HG03039 (cell line): ENCODE measurements at regions not wholly inside any gene's neighbourhood (a gene's known extent, or its start where the extent isn't known, plus 50 kb on each side); places are given as distances from the start of the nearest gene placed in this dataset.
"Not testable (repeated sequence)": the region's sequence is repeated elsewhere in the genome, so short reads cannot be mapped to it uniquely, and the experiment has no call there.

Experiments
- ATAC-seq: cut with Tn5 transposase; IDR thresholded peaks from one replicate; pipeline ENCODE4 v1.9.1; 2021; ENCODE audit warnings: mild to moderate bottlenecking, moderate library complexity; ENCODE audit not compliant: unreplicated experiment

DNA sequence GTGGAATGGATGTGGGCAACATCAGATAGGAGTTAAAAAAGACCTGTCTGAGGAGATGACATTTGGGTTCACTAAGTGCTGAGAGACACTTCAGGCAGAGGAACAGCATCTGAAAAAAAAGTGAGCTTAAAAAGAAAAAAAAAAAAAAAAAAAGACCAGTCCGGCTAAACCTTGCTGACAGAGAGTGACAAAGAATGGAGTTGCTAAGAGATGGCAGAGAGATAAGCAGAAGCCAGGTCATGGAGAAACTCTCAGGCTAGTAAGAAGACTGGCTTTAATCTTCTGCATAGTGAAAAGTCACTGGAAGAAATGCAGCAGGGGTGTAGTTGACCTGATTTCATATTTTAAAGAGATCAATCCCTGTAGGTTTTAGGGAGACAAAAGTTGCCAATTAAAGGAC lies 711.1 kb upstream of the SEMA3D start:
- no peak for ATAC-seq

DNA sequence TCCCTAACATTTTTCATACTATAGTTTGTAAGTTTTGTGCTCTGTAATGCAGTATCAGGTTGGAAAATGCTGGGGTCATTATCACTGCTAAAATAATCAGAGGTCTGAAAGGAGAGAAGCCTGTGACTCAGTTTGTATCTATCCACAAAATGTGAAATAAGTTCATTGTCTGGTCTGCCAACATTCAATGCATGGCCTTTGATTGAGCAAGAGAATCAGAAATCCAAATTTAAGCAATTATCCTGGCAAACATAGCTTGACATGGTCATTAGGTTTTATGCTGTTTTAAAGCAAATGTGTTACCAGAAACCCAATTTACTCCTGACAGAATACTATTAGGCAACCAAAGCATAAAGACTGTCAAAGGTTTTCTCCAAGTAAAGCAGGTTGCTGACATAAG lies 709.7 kb upstream of the SEMA3D start:
- no peak for ATAC-seq

DNA sequence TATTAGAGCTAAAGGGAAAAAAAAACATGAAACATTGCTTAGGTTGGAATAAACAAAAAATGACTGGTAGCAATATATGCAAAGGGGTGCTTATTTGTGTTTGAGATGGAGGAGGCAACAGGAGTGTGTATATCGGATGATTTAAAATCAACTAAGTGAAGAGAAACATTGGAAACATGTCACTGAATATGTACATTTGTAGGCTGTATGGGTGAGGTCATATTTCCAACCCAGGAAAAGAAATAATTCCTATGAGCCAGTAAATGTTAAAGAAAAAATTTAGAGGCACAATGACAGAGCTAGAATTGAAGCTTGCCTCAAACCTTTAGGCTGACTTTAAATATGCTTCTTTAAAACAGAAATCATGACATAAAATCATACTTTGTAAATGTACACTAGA lies 709.0 kb upstream of the SEMA3D start:
- no peak for ATAC-seq

DNA sequence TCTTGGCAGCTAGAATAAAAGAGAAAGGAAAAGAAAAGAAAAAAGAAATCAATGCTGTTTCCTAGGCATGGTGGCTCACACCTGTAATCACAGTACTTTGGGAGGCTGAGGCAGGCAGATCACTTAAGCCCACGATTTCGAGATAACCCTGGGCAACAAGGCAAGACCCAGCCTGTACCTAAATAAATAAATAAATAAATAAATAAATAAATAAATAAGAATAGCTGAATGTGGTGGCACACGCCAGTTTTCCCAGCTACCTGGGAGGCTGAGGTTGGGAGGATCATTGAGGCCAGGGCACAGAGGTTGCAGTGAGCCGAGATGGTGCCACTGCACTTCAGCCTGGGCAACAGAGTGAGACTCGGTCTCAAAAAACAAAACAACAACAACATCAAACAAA lies 705.0 kb upstream of the SEMA3D start:
- ATAC-seq = not testable (repeated sequence)

DNA sequence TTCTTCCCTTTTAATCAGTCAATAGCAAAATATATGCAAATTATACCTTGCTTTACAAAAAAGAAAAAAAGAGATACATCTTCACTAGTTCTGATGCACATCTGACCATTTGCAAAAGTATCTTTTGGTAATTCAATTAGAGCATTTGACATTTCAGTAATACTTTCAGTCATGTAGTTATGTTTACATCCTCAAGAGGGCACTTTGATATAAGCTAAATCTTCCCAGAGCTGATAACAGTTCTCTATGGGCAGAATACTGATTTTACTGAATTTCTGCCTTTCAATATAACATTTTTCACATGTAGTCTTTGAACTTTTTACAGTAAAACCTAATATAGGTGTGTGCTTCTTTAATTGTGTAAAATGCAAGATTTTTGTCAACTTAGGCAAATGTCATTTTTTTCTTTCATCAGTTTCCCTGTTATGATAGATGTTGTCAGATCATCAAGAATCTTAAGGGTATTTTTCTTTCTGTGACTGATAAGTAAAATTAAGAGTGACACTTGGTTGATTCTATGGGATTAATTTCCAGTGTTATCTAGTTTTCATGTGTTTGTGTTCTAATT lies 703.5 kb upstream of the SEMA3D start:
- peak; percentile 69 for ATAC-seq

DNA sequence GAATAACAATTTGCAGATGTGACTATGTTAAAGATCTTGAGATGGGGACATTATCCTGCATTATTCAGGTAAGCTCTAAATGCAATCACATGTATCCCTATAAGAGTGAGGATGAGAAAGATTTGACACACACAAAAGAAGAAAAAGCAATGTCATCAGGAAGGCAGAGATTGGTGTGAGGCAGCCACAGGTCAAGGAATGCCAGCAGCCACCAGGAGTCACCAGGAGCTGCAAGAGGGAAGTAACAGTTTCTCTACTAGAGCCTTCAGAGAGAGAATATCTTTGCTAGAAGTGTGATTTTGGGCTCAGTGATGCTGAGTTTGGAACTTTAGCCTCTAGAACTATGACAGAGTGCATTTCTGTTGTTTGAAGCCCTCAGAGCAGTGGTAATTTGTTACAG lies 700.3 kb upstream of the SEMA3D start:
- no peak for ATAC-seq

DNA sequence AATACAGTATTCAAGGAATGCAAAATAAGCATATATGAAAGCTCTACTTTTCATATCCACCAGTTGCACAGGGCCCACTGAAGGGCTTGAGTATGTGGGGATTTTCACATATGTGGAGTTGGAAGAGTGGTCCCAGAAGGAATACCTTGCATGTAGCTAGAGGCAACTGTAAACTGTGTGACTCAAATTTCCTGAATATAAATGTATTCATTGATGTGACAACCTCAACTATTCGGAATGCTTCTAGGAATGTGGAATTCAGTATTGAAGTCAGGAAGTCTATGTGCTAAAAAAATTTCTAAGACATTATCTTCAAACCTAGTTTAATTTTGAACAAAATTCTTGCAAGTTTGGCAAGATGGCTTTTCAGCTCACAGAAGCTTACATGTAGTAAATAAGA lies 695.5 kb upstream of the SEMA3D start:
- ATAC-seq = no peak

DNA sequence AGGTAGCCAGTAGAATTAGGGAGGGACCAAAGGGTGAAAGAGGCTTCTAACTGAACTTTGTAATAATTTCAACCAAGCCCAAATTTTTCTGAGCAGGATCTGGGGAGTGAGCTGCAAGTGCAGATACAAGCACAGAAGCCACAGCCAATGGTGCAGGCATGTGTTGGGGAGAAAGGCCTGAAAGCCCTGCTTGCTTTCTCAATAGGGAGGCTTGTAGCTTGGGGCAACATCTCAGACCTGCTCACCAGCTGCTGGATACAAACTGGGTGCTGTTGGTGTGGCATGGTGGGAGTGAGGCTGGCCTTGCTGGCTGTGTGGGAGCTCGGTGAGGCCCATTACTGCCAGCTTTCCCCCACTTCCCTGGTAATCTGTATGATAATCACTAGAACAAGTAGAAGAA lies 688.5 kb upstream of the SEMA3D start:
- ATAC-seq = no peak

DNA sequence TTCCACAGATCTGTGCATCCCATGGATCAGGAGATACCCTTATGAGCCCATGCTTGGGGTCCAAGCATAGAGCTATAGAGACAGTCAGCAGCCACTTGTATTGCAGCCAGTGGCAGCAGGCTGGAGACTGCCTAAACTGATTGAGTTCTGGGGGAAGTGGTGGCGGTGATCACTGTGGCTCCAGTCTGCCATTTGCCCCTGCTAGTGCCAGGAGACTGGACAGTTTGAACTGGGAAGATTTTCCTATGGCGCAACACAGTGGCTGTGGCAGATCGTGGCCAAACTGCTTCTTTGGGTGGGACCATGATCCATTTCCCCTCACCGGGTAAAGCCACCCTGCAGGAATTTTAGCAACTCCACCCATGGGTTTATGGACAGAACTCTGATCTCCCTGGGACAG lies 679.7 kb upstream of the SEMA3D start:
- ATAC-seq = no peak

DNA sequence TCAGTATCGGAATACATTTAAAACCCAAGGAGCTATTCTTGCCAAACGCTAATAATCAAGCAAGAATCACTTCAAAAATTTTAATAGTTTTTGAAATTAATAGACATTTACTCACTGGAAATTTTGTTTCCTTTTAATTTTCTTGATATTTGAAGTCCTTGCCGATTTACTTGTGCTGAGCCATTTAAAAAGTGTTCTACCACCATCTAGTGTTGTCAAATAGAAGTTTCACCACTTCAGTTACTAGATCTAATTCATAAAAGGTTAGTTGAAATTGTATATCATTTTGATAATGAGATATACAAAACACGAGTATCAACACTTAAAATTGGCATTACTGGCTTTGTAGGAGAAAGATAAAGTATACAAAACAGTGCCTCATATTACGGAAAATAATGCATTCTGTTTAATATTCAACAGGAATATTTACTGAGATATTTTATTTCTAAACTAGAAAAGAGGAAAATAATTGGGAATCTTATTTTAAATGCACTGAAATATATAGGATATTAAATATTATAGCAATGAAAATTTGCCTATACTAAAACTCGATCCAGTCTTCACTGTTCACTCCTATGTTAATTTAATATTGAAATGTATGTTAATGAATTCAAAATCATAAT lies 664.8 kb upstream of the SEMA3D start:
- no peak for ATAC-seq

DNA sequence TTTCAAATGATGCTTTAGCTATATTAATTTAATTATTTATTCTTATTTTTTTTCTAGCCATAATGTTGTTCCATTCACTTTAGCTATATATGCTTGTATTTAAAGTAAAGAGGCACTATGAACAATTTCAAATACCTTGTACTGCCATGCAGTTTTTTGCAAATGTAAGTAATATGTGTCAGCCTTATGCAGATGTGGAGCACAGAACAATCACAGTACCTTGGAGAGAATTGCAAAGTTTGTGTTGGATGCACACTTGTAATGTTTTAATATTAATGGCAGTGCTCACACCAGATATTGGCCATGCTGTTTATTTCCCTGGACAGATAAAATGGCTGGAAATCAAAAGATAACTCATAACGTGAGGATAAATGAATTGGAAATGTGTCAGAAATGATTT lies 663.5 kb upstream of the SEMA3D start:
- ATAC-seq = no peak

DNA sequence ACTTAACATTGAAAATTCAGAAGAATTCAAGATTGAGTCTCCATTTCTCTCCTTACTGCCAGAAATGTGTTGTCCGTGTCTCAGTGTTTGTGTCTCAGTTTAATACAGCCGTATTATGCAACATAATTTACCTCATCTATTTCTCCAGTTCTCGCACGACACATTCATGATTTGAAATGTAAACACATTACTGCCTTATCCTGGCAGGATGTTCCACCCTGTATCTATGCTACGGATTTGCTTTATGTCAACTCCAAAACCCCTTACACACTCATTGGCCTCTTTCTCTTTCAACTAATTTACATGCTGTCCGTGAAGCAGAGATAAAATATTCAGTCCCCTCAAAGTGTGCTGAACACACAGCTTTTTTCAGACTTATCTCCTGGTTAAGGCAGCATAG lies 653.7 kb upstream of the SEMA3D start:
- ATAC-seq = no peak

DNA sequence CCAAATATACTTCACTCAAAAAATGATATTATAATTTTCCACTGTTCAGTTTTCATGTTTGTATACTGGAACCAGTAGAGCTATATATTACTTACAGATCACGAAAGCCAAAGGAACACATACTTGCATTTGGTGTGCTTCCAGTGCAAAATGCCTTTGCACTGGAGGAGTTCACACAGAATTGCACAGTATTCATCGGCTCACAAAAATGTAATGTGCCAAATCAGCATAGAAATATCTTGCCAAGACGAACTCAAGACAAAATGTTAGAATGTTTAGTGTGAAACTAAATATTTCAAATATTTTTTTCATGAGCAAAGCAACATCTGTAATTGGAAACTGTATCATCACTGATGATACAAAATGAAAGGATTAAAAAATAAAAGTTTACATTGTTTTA lies 646.2 kb upstream of the SEMA3D start:
- ATAC-seq = no peak

DNA sequence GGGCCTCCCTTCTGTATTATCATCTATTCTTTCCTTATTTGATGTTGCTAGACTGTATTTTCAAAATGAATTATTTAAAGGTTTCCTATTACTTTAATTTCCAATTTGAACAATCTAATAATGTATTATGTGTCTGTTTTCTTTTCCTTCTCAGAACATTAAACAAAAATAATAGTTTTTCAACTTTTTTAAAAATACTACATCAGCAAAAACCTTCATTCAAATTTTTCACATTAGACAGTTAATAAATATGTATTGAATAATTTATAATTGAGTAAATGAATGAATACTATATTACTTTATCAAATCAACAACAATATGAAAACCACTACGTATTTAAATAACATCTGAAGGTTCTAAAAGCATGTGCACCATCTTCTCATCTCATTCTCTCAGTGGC lies 644.1 kb upstream of the SEMA3D start:
- no peak for ATAC-seq

DNA sequence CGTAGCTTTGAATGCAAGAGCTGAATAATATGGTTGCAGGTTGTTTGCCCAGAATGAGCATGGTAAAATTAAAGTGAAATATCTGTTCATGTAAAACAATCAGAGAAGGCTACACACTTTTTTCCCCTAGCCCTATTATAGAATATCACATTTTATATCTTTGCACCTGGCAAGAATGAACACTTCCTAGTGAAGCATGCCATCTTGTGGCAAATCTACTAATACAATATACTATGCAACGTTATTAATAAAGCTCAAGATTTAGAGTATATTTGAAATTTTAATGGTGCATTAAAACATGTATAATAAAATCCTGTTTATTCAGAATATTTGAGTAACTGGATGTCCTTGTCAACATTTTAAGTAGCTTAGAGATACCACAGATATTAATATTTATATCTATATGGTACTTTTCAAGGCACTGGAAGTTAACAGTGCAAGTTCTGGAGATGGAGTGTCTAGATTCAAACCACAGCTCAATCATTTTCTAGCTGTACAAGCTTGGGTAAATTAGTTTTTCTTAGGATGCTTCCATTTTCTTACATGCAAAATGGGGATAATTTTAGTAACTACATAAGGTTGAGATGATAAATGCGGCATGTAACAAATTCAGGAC lies 643.1 kb upstream of the SEMA3D start:
- ATAC-seq = no peak

DNA sequence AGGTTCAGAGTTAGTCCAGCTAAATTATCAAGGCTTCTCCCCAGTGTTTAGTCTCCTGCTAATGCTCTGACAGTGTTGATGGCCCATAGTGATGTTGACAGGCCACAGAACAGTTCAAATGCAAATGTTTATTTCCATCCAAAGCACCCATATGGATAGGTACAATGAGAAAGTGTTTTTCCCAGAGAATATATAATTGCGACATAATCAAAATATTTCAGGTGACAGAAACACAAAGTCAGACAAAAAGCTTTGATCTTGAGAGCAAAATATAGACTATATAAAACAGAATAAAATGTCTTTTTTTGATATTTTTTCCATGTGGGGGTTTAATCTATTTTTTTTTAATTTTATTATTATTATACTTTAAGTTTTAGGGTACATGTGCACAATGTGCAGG lies 642.3 kb upstream of the SEMA3D start:
- ATAC-seq = no peak

DNA sequence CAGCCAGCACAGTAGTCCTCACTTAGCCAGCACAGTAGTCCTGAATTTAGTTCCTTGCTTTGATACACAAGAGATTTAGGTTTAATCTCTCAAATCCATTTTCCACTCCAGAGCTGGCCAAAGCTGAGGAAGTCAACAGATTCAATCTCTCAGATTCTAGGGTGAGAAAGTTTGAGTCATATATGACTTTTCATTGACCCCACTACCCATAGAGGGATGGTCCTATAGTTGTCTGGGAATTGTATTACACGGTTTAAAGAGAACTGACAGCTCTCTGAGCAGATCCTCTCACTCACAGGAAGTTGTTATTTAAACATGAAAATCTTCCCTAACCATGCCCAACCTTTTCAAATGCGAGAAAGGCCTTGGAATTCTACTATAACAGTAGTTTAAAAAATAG lies 641.8 kb upstream of the SEMA3D start:
- no peak for ATAC-seq

DNA sequence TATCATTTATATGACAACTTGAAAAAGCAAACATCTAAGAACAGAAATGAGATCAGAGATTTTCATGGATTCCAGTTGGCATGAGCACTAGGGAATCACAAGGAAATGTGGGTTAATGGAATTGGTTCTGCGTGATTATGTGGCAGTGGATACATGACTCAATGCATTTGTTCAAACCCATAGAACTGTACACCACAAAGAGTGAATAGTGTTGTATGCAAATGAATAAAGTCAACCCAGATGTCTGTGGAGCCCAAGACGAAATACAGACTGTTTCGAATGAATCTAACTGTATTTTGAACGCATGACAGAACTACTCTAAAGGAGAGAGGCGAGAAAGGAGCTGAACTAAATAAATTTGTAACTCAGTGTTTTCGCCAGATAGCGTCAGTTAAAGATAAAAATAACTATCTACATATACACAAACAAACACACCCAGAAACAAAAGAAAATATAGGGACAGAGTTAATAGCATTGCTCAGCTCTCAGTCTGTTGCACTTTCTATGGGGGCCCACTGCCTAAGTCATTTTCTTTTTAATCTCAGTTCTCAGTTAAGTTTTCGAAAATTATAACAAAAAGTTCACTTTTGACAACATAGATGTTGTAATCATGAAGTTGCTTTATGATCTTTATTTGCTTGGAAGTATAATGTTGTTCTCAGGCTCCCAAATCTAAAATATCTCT lies 636.7 kb upstream of the SEMA3D start:
- no peak for ATAC-seq

DNA sequence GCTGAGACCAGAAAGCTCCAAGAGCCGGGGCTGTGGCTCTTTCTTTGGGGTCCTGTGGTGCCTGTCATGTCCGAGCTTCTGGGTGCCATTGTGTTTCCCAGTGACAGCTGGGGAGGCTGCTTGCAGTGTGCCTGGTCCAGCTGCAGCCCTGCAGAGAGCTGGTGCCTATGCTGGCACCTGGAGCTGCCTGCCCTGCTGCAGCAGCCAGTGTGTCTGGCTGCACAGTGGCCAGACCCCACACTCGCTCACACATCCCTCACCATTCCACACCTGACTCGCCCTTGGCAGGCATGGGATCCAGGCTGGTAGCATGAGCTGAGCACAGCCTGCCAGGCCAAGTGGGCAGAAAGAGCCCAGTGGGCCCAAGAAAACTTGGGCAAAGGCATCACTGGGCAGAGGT lies 635.1 kb upstream of the SEMA3D start:
- no peak for ATAC-seq

DNA sequence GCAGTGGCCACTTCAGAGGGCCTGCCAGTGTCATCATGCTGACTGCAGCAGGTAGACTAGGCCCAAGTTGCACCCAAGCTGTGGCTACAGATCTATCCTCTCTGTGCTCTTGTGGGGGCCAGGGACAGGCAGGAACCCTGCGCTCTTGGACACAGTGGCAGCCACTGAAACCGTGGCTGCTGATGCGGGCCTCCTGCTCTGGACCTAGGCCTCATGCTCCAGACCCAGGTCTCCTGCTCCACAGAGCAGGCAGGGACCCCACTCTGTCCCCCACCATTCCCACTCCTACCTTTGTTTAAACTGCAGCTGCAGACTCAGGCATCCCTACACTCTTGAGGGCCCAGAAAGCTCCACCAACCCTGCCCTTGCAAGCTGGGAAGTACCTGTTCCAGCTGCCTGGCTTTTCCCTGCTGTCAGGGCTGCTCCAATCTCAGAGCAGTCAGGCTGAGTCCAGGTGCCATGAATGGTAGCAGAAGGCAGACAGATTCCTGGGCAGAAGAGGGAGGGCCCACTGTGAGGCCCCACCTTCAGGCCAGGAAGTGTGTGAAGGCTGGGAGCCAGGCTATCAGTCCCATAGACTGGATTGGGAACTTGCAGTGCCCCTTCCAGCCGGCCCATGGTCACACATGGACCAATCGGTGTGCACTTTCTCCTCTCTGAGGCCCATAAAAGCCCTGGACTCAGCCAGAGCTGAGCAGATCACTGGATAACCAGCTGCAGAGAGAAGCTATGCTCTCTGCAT lies 634.0 kb upstream of the SEMA3D start:
- ATAC-seq = no peak

DNA sequence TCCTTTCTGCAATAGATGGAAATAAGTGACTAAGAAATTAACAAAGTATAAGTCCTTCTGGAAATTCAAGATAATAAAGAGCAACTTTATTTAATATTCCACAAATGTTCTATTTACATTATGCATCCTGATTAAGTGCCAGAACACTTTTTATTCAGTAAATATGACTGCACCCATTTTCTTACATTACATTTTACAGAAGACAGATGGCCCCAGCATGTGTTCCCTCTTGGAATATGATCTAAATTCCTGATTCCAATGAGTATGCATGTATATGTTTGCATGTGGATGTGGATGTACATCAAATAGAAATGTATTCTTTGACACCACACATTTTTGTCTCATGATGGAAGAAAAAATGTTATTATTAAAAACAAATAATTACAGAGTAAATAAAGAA lies 628.7 kb upstream of the SEMA3D start:
- ATAC-seq = no peak

DNA sequence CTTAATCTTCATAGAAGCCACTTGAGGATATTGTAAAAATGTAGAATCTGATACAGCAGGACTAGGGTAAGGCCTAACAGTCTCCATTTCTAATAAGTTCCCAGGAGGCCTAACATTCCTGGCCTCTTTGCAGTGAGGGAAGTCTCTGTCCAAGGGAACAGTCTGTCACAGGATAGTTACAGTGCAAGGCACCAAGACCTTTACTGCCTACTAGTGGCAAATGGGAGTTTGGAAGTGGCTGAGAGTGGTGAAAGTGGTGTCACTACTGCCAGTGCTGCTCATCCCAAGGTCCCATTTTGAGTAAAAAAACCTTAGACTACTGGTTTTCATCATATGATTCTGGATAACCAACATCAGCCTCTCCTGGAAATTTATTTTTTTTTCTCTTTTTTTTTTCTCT lies 619.5 kb upstream of the SEMA3D start:
- no peak for ATAC-seq
